ENCODE measurements at regions not wholly inside any gene's neighbourhood (a gene's known extent, or its start where the extent isn't known, plus 50 kb on each side); places are given as distances from the start of the nearest gene placed in this dataset.

DNA sequence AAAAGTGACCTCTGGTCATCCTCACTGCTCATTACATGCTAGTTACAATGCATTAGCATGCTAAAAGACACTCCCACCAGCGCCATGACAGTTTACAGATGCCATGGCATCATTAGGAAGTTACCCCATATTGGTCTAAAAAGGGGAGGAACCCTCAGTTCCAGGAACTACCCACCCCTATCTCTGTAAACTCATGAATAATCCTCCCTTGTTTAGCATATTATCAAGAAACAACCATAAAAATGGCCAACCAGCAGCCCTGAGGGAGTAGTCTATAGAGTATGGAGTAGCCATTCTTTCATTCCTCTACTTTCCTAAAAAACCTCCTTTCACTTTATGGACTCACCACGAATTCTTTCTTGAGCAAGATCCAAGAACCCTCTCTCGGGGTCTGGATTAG lies 89.4 kb downstream of the ATPSCKMT start:
- peaks cover 1 to 18% (median 7%) of the 10 kb centered on the region in 3 donors for H3K27me3 Mint-ChIP-seq (ENCODE audit: low read depth in 3 of 3)
- intact Hi-C loops (cut with micrococcal nuclease) = no loop called here
- H3K36me3 Mint-ChIP-seq = no peaks in the 10 kb centered on the region
- H3K27ac ChIP-seq (ENCODE audit: low read depth in 1 of 2, low read length in 2 of 2) = no peak overlapping the region
- H3K36me3 ChIP-seq (replicated peaks in 1 of 2; ENCODE audit: control insufficient read depth in 1 of 2, insufficient read depth in 2 of 2, low read length in 2 of 2) = no peaks in the 10 kb centered on the region
- TF ChIP-seq, protein P1, sequence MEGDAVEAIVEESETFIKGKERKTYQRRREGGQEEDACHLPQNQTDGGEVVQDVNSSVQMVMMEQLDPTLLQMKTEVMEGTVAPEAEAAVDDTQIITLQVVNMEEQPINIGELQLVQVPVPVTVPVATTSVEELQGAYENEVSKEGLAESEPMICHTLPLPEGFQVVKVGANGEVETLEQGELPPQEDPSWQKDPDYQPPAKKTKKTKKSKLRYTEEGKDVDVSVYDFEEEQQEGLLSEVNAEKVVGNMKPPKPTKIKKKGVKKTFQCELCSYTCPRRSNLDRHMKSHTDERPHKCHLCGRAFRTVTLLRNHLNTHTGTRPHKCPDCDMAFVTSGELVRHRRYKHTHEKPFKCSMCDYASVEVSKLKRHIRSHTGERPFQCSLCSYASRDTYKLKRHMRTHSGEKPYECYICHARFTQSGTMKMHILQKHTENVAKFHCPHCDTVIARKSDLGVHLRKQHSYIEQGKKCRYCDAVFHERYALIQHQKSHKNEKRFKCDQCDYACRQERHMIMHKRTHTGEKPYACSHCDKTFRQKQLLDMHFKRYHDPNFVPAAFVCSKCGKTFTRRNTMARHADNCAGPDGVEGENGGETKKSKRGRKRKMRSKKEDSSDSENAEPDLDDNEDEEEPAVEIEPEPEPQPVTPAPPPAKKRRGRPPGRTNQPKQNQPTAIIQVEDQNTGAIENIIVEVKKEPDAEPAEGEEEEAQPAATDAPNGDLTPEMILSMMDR (IDR thresholded peaks at IDR 0.05) = no peak
- H3K4me1 Mint-ChIP-seq = no peaks in the 10 kb centered on the region
- no peak for DNase-seq
- no peaks in the 10 kb centered on the region for H4K20me1 ChIP-seq (ENCODE audit: insufficient read depth, low read length)
- no peak overlapping the region for H3K4me3 ChIP-seq (replicated peaks in 1 of 3; ENCODE audit: low read depth in 2 of 3, low read length in 3 of 3)
- no peak overlapping the region for H2AFZ ChIP-seq (ENCODE audit: insufficient read depth, low read depth, low read length, poor library complexity, severe bottlenecking)
- no peaks in the 10 kb centered on the region for H3K79me2 ChIP-seq (ENCODE audit: insufficient read depth, low read length)
- peaks cover 0 to 11% (median 5%) of the 10 kb centered on the region in 7 donors for H3K9me3 Mint-ChIP-seq
- no peak overlapping the region for H3K4me3 Mint-ChIP-seq
- no peak overlapping the region for H3K9ac ChIP-seq (ENCODE audit: insufficient read depth, low read length, poor library complexity, severe bottlenecking)
- WGBS (ENCODE audit: insufficient coverage) = no CpG with 5 or more reads among the region's 3 CpGs
- no peak overlapping the region for H3K4me2 ChIP-seq (replicated peaks; ENCODE audit: extremely low read depth, low read length, poor library complexity, severe bottlenecking)
- H3K9me3 ChIP-seq (replicated peaks in 1 of 2; ENCODE audit: control insufficient read depth in 1 of 2, insufficient read depth in 1 of 2, low read length in 2 of 2) = peaks cover 4 to 5% of the 10 kb centered on the region in 2 donors
- H3K27me3 ChIP-seq (ENCODE audit: control insufficient read depth in 2 of 2, insufficient read depth in 2 of 2, low read length in 2 of 2) = peaks cover 0 to 4% of the 10 kb centered on the region in 2 donors
- no peak overlapping the region for H3K27ac Mint-ChIP-seq
- H3K4me1 ChIP-seq (ENCODE audit: control insufficient read depth in 1 of 2, insufficient read depth in 2 of 2, low read length in 2 of 2) = no peaks in the 10 kb centered on the region

DNA sequence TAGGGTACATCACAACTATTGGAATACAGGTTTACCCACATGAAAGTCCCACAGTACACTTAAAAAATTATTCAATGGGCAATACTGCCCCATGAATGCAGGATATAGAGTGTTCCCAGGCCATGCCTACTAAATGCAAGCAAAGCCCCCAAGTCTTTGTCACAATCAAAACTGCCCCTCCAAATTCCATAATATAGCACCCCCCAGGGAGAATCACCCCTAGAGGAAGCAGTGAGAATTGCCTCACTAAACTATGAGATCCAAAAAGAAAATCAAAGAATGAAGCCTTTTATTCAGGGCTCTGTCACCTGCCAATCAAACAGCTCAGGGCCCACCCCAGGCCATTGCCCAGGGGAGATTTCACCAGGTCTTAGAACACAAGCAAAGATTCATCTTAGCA lies 90.8 kb downstream of the ATPSCKMT start:
- Histone ChIP-seq H3K9me3 (replicated peaks in 1 of 2; ENCODE audit: control insufficient read depth in 1 of 2, insufficient read depth in 1 of 2, low read length in 2 of 2) (no peaks in the 10 kb centered on the region), H3K79me2 (ENCODE audit: insufficient read depth, low read length) (no peaks in the 10 kb centered on the region), H3K27me3 (ENCODE audit: control insufficient read depth in 2 of 2, insufficient read depth in 2 of 2, low read length in 2 of 2) (peaks cover 0 to 6% of the 10 kb centered on the region in 2 donors), H3K27ac (ENCODE audit: low read depth in 1 of 2, low read length in 2 of 2) (no peak overlapping the region), H4K20me1 (ENCODE audit: insufficient read depth, low read length) (no peaks in the 10 kb centered on the region), H2AFZ (ENCODE audit: insufficient read depth, low read depth, low read length, poor library complexity, severe bottlenecking) (no peak overlapping the region), H3K4me1 (ENCODE audit: control insufficient read depth in 1 of 2, insufficient read depth in 2 of 2, low read length in 2 of 2) (no peaks in the 10 kb centered on the region), H3K9ac (ENCODE audit: insufficient read depth, low read length, poor library complexity, severe bottlenecking) (no peak overlapping the region), H3K36me3 (replicated peaks in 1 of 2; ENCODE audit: control insufficient read depth in 1 of 2, insufficient read depth in 2 of 2, low read length in 2 of 2) (no peaks in the 10 kb centered on the region), H3K4me2 (replicated peaks; ENCODE audit: extremely low read depth, low read length, poor library complexity, severe bottlenecking) (no peak overlapping the region), H3K4me3 (replicated peaks in 1 of 3; ENCODE audit: low read depth in 2 of 3, low read length in 3 of 3) (no peak overlapping the region)
- no peak overlapping the region for H3K4me3 Mint-ChIP-seq
- no peaks in the 10 kb centered on the region for H3K36me3 Mint-ChIP-seq
- H3K27me3 Mint-ChIP-seq (ENCODE audit: low read depth in 3 of 3) = peaks cover 1 to 21% (median 11%) of the 10 kb centered on the region in 3 donors
- TF ChIP-seq, protein P1 (IDR thresholded peaks at IDR 0.05) = no peak
- DNase-seq = no peak
- H3K9me3 Mint-ChIP-seq = peaks cover 0 to 6% (median 0%) of the 10 kb centered on the region in 7 donors
- H3K27ac Mint-ChIP-seq = no peak overlapping the region
- no peaks in the 10 kb centered on the region for H3K4me1 Mint-ChIP-seq
- intact Hi-C loops (cut with micrococcal nuclease) = no loop called here
